OCI-LY7 (cell line): ENCODE measurements at regions not wholly inside any gene's neighbourhood (a gene's known extent, or its start where the extent isn't known, plus 50 kb on each side); places are given as distances from the start of the nearest gene placed in this dataset.

ENCODE experiments used
- CTCF ChIP-seq: fragments of 200-600 bp; sonication (generic); conservative IDR thresholded peaks from 2 replicates; pipeline ENCODE4 v1.5.1; 2014; ENCODE audit warnings: mild to moderate bottlenecking, antibody characterized with exemption, low read length, moderate library complexity, mixed read lengths
- EZH2phosphoT487 ChIP-seq: fragments of 200-600 bp; sonication (generic); IDR thresholded peaks from 2 replicates; pipeline ENCODE4 v1.6.1; 2018; ENCODE audit warnings: low read depth, borderline replicate concordance, mild to moderate bottlenecking, mixed run types, antibody characterized with exemption, low read length, moderate library complexity, mixed read lengths

GRCh38 chr11:122509091-122509490, 146.4 kb upstream of the UBASH3B start:
- TF ChIP-seq CTCF, result no peak
- TF ChIP-seq EZH2phosphoT487, result no peak
